ENCODE measurements at regions not wholly inside any gene's neighbourhood (a gene's known extent, or its start where the extent isn't known, plus 50 kb on each side); places are given as distances from the start of the nearest gene placed in this dataset.

- peak in 3 of 4 experiments; percentile 24 to 37 (median 33) for DNase-seq
Measured at GRCh38 chr9:7982907-7983306, 183.3 kb upstream of the DMAC1 start.

- DNase-seq, result no peak
Measured at GRCh38 chr9:7980691-7981289, 181.2 kb upstream of the DMAC1 start.

- no peak for DNase-seq
Measured at GRCh38 chr9:7980041-7980440, 180.5 kb upstream of the DMAC1 start.

- DNase-seq, result no peak
Measured at GRCh38 chr9:7979611-7980010, 180.0 kb upstream of the DMAC1 start.

- DNase-seq, result no peak
Measured at GRCh38 chr9:7977586-7977985, 178.0 kb upstream of the DMAC1 start.

GRCh38 chr9:7976856-7977255 is 177.3 kb upstream of the DMAC1 start:
- no peak for DNase-seq

GRCh38 chr9:7976167-7976755 is 176.7 kb upstream of the DMAC1 start:
- DNase-seq, result peak; percentile 52 to 80 (median 69)

- no peak for DNase-seq
Measured at GRCh38 chr9:7975336-7975735, 175.8 kb upstream of the DMAC1 start.

- peak; percentile 70 to 88 (median 78) for DNase-seq
Measured at GRCh38 chr9:7974335-7974960, 174.9 kb upstream of the DMAC1 start.

GRCh38 chr9:7973123-7973522 is 173.5 kb upstream of the DMAC1 start:
- DNase-seq, result no peak

GRCh38 chr9:7970681-7971330 is 171.2 kb upstream of the DMAC1 start:
- DNase-seq, result no peak

- DNase-seq, result no peak
Measured at GRCh38 chr9:7968687-7969086, 169.1 kb upstream of the DMAC1 start.

- no peak for DNase-seq
Measured at GRCh38 chr9:7967851-7968250, 168.3 kb upstream of the DMAC1 start.

- peak in 3 of 4 experiments; percentile 8 to 27 (median 20) for DNase-seq
Measured at GRCh38 chr9:7967093-7967827, 167.7 kb upstream of the DMAC1 start.

GRCh38 chr9:7965063-7965462 is 165.5 kb upstream of the DMAC1 start:
- no peak for DNase-seq

GRCh38 chr9:7963026-7963425 is 163.4 kb upstream of the DMAC1 start:
- no peak for DNase-seq

GRCh38 chr9:7961076-7961475 is 161.5 kb upstream of the DMAC1 start:
- DNase-seq, result no peak

GRCh38 chr9:7960320-7961050 is 160.9 kb upstream of the DMAC1 start:
- DNase-seq, result no peak

GRCh38 chr9:7957803-7958202 is 158.2 kb upstream of the DMAC1 start:
- DNase-seq, result no peak

- no peak for DNase-seq
Measured at GRCh38 chr9:7947577-7947976, 148.0 kb upstream of the DMAC1 start.

- DNase-seq, result no peak
Measured at GRCh38 chr9:7946458-7946857, 146.9 kb upstream of the DMAC1 start.

GRCh38 chr9:7944572-7944971 is 145.0 kb upstream of the DMAC1 start:
- DNase-seq, result no peak

Measured in suppressor macrophage (primary cell).